B cell (primary cell): ENCODE measurements at regions not wholly inside any gene's neighbourhood (a gene's known extent, or its start where the extent isn't known, plus 50 kb on each side); places are given as distances from the start of the nearest gene placed in this dataset.

Experiments
- ATAC-seq: fragments of 200-7000 bp; cut with Tn5 transposase; one replicate; pipeline ENCODE4 v1.10.0; 2021; ENCODE audit warnings: low read depth, mild to moderate bottlenecking, moderate number of reproducible peaks, moderate library complexity
- CTCF ChIA-PET: fragments of 350-600 bp; sonication (Branson Sonifier 250); formaldehyde crosslinking; loops from one replicate; lab custom pipeline; 2021; ENCODE audit warnings: antibody characterized with exemption, inconsistent platforms; lab: Charles Lee
- POLR2A ChIA-PET: fragments of 350-600 bp; sonication (Branson Sonifier 250); formaldehyde crosslinking; loops from one replicate; lab custom pipeline; 2021; ENCODE audit warnings: antibody characterized with exemption; lab: Charles Lee
- DNase-seq: peaks from one replicate; pipeline ENCODE4 v3.0.0; 2013
- H2AFZ ChIP-seq: 2 replicates; pipeline ENCODE4 v1.6.1; 2012; ENCODE audit warnings: mild to moderate bottlenecking, low read depth, low read length; ENCODE audit not compliant: insufficient read depth, poor library complexity, severe bottlenecking
- H3K27ac ChIP-seq, 2 donors: 1 replicate in 1 of 2; 2 replicates in 1 of 2; pipeline ENCODE4 v1.5.1; 2012 to 2013; ENCODE audit warnings: low read length in 2 of 2, mild to moderate bottlenecking in 2 of 2, moderate library complexity in 1 of 2
- H3K27me3 ChIP-seq, 4 experiments: fragments of 200-600 bp in 1 of 4; sonication (generic) in 1 of 4; replicated peaks in 1 of 4; 1 replicate in 2 of 4; 2 replicates in 2 of 4; pipeline versions ENCODE4 v1.6.1 to v1.7.0; 2013 to 2016; ENCODE audit warnings: low read length in 3 of 4, mild to moderate bottlenecking in 2 of 4, mixed read lengths in 1 of 4, moderate library complexity in 1 of 4; ENCODE audit not compliant: insufficient read depth in 4 of 4, control insufficient read depth in 3 of 4; ENCODE audit errors: control extremely low read depth in 1 of 4
- H3K36me3 ChIP-seq, 2 experiments: replicated peaks in 1 of 2; 1 replicate in 1 of 2; 2 replicates in 1 of 2; pipeline versions ENCODE4 v1.6.1 to v1.7.1; 2013; ENCODE audit warnings: low read length in 1 of 2; ENCODE audit not compliant: insufficient read depth in 2 of 2, control insufficient read depth in 1 of 2; ENCODE audit errors: control extremely low read depth in 1 of 2, extremely low read depth in 1 of 2
- H3K4me1 ChIP-seq, 2 donors: fragments of 200-600 bp in 1 of 2; sonication (generic) in 1 of 2; 1 replicate in 1 of 2; 2 replicates in 1 of 2; pipeline versions ENCODE4 v1.5.1 to v1.6.1; 2013 to 2017; ENCODE audit warnings: low read length in 2 of 2; ENCODE audit not compliant: control insufficient read depth in 2 of 2, insufficient read depth in 2 of 2
- H3K4me2 ChIP-seq: replicated peaks from 2 replicates; pipeline ENCODE3; 2012; ENCODE audit warnings: mild to moderate bottlenecking, low read depth, low read length; ENCODE audit not compliant: poor library complexity, severe bottlenecking
- H3K4me3 ChIP-seq, 5 experiments: fragments of 200-600 bp in 1 of 5; sonication (generic) in 1 of 5; 1 replicate in 3 of 5; 2 replicates in 2 of 5; pipeline versions ENCODE4 v1.5.1 to v1.7.0; 2011 to 2016; ENCODE audit warnings: low read length in 4 of 5, mild to moderate bottlenecking in 4 of 5, low read depth in 2 of 5, control low read depth in 1 of 5, moderate library complexity in 1 of 5; ENCODE audit not compliant: insufficient read depth in 1 of 5; ENCODE audit errors: control extremely low read depth in 1 of 5, extremely low read depth in 1 of 5
- H3K79me2 ChIP-seq: fragments of 200-600 bp; sonication (generic); one replicate; pipeline ENCODE4 v1.6.0; 2016; ENCODE audit warnings: low read length; ENCODE audit not compliant: control insufficient read depth, insufficient read depth
- H3K9ac ChIP-seq: fragments of 200-600 bp; sonication (generic); 2 replicates; pipeline ENCODE4 v1.6.1; 2017; ENCODE audit warnings: mild to moderate bottlenecking, low read length, moderate library complexity
- H3K9me3 ChIP-seq, 3 donors: one replicate each; pipeline versions ENCODE4 v1.6.1 to v1.7.1; 2013; ENCODE audit warnings: low read length in 2 of 3; ENCODE audit not compliant: control insufficient read depth in 2 of 3, insufficient read depth in 1 of 3; ENCODE audit errors: control extremely low read depth in 1 of 3
- H4K20me1 ChIP-seq: 2 replicates; pipeline ENCODE4 v1.6.0; 2012; ENCODE audit warnings: mild to moderate bottlenecking, low read length; ENCODE audit not compliant: insufficient read depth, control insufficient read depth, poor library complexity, severe bottlenecking
- H3K27ac Mint-ChIP-seq: one replicate; pipeline ENCODE4 v1.8.0; 2021; ENCODE audit warnings: mixed read lengths
- H3K27me3 Mint-ChIP-seq: one replicate; pipeline ENCODE4 v1.8.0; 2021; ENCODE audit warnings: mixed read lengths
- H3K4me1 Mint-ChIP-seq: one replicate; pipeline ENCODE4 v1.8.0; 2021; ENCODE audit warnings: mixed read lengths
- H3K4me3 Mint-ChIP-seq: one replicate; pipeline ENCODE4 v1.8.0; 2021; ENCODE audit warnings: mixed read lengths
- H3K9me3 Mint-ChIP-seq: one replicate; pipeline ENCODE4 v1.8.0; 2022; ENCODE audit warnings: mixed read lengths; ENCODE audit not compliant: insufficient read depth
- EZH2 ChIP-seq: IDR thresholded peaks from 2 replicates; pipeline ENCODE4 v1.6.1; 2012; ENCODE audit warnings: borderline replicate concordance, low read depth, mild to moderate bottlenecking, moderate library complexity, low read length; ENCODE audit not compliant: insufficient read depth, poor library complexity, severe bottlenecking
- WGBS: methylation state at CpG from one replicate; pipeline ENCODE4 v1.1.5; 2013; ENCODE audit warnings: missing lambda C conversion rate; ENCODE audit not compliant: insufficient coverage; 5-methylcytosine and 5-hydroxymethylcytosine counted together
- intact Hi-C: fragments of 100-400 bp; cut with micrococcal nuclease; formaldehyde crosslinking; loops from one replicate; pipeline ENCODE4 v1.10.0; 2022
- TF ChIP-seq, protein P1 (sequence below): fragments of 200-600 bp; IDR thresholded peaks from one replicate; pipeline ENCODE4 v1.8.0; 2022; ENCODE audit warnings: antibody characterized with exemption, mild to moderate bottlenecking

DNA sequence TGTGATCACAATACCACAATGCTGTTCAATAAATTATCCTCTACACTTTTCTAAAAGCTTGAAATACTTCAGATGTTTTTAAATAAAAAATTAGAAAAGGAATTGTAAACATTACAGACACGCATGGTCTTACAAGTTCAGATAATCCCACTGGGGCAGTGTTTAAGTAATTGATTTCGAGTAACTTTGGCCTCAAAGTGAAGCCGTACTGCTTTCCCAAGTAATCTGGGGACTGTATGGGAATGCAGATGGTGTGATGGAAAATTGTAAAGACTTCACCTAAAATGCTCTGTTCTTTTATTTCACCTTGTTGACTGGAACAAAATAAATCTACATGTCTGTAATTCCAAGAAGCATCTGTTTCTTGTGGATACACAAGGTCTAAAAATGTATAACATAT lies 401.7 kb upstream of the LYPLAL1 start:
- no peak overlapping the region for H3K4me2 ChIP-seq
- Mint-ChIP-seq H3K27ac (no peak overlapping the region), H3K4me3 (no peak overlapping the region), H3K9me3 (no peaks in the 10 kb centered on the region), H3K27me3 (no peaks in the 10 kb centered on the region), H3K4me1 (no peaks in the 10 kb centered on the region)
- no peaks in the 10 kb centered on the region for H3K4me1 ChIP-seq
- CTCF ChIA-PET, result no interaction called here
- H3K79me2 ChIP-seq, result no peaks in the 10 kb centered on the region
- no peak for ATAC-seq
- no peak for DNase-seq
- 93% methylated on average over 3 of the region's 3 CpGs for WGBS
- H3K9me3 ChIP-seq, result no peaks in the 10 kb centered on the region
- no peaks in the 10 kb centered on the region for H4K20me1 ChIP-seq
- H3K4me3 ChIP-seq, result no peak overlapping the region
- intact Hi-C loops, result no loop called here
- TF ChIP-seq, protein P1, sequence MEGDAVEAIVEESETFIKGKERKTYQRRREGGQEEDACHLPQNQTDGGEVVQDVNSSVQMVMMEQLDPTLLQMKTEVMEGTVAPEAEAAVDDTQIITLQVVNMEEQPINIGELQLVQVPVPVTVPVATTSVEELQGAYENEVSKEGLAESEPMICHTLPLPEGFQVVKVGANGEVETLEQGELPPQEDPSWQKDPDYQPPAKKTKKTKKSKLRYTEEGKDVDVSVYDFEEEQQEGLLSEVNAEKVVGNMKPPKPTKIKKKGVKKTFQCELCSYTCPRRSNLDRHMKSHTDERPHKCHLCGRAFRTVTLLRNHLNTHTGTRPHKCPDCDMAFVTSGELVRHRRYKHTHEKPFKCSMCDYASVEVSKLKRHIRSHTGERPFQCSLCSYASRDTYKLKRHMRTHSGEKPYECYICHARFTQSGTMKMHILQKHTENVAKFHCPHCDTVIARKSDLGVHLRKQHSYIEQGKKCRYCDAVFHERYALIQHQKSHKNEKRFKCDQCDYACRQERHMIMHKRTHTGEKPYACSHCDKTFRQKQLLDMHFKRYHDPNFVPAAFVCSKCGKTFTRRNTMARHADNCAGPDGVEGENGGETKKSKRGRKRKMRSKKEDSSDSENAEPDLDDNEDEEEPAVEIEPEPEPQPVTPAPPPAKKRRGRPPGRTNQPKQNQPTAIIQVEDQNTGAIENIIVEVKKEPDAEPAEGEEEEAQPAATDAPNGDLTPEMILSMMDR, result no peak
- no peak for TF ChIP-seq EZH2
- no peaks in the 10 kb centered on the region for H3K27me3 ChIP-seq
- H3K27ac ChIP-seq, result no peak overlapping the region
- POLR2A ChIA-PET, result no interaction called here
- H3K36me3 ChIP-seq, result no peaks in the 10 kb centered on the region
- H2AFZ ChIP-seq, result no peak overlapping the region
- no peak overlapping the region for H3K9ac ChIP-seq

DNA sequence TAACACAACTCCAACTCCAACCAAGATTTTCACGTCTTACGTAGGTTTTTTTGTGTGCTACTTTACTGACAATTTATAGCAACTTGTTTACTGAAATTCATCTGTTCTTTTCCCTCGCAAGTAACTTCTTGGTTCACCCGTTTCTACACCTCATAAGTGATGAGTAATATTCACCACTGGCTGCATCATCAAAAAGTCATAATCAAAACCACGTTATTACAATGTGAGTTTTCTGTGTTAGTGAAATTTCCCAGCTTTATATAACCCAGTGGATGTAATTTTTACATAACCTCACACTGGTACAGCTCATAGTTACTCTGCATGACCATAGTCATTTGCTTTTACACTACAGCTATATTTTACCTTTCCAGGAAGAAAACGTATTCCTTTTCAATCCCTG lies 401.1 kb upstream of the LYPLAL1 start:
- Mint-ChIP-seq H3K4me3 (no peak overlapping the region), H3K27ac (no peak overlapping the region), H3K27me3 (no peaks in the 10 kb centered on the region), H3K9me3 (no peaks in the 10 kb centered on the region), H3K4me1 (no peaks in the 10 kb centered on the region)
- Histone ChIP-seq H3K36me3 (no peaks in the 10 kb centered on the region), H4K20me1 (no peaks in the 10 kb centered on the region), H3K4me3 (no peak overlapping the region), H3K4me2 (no peak overlapping the region), H3K79me2 (no peaks in the 10 kb centered on the region), H3K9me3 (no peaks in the 10 kb centered on the region), H3K9ac (no peak overlapping the region), H3K4me1 (no peaks in the 10 kb centered on the region), H3K27ac (no peak overlapping the region), H3K27me3 (no peaks in the 10 kb centered on the region), H2AFZ (no peak overlapping the region)
- ATAC-seq, result no peak
- WGBS, result no CpG with 5 or more reads among the region's 6 CpGs
- POLR2A ChIA-PET, result no interaction called here
- no peak for TF ChIP-seq EZH2
- TF ChIP-seq, protein P1, result no peak
- no peak for DNase-seq
- intact Hi-C loops, result no loop called here
- CTCF ChIA-PET, result no interaction called here
